ENCODE measurements at regions not wholly inside any gene's neighbourhood (a gene's known extent, or its start where the extent isn't known, plus 50 kb on each side); places are given as distances from the start of the nearest gene placed in this dataset.

DNA sequence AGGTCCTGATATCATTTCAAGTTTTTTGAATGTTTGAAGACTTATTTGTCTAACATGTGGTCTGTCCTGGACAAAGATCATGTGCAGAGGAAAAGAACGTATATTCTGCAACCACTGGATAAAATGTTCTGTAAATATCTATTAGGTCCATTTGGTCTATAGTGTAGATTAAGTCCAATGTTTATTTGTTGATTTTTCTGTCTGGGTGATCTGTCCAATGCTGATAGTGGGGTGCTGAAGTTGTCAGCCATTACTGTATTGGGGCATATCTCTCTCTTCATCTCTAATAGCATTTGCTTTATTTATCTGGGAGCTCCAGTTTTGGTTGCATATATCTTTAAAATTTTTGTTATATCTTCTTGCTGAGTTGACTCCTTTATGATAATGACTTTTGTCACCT lies 258.4 kb upstream of the CITED2 start:
- Histone ChIP-seq H3K36me3 (ENCODE audit: control insufficient read depth in 5 of 5, insufficient read depth in 5 of 5, low read length in 5 of 5) (no peaks in the 10 kb centered on the region), H3K9ac (ENCODE audit: low read length in 5 of 5) (no peak overlapping the region), H3K27me3 (ENCODE audit: control insufficient read depth in 5 of 5, insufficient read depth in 4 of 5, low read length in 5 of 5) (no peaks in the 10 kb centered on the region), H3K4me3 (ENCODE audit: low read depth in 1 of 5, low read length in 5 of 5) (no peak overlapping the region), H3K4me1 (ENCODE audit: control insufficient read depth in 5 of 5, insufficient read depth in 5 of 5, low read length in 5 of 5) (peaks cover 0 to 8% (median 3%) of the 10 kb centered on the region in 5 donors), H3K9me3 (ENCODE audit: control insufficient read depth in 5 of 5, low read length in 5 of 5) (no peaks in the 10 kb centered on the region), H3K27ac (ENCODE audit: low read depth, low read length) (no peak overlapping the region)

- H3K36me3 ChIP-seq (ENCODE audit: control insufficient read depth in 5 of 5, insufficient read depth in 5 of 5, low read length in 5 of 5): no peaks in the 10 kb centered on the region
- H3K9me3 ChIP-seq (ENCODE audit: control insufficient read depth in 5 of 5, low read length in 5 of 5): no peaks in the 10 kb centered on the region
- H3K27me3 ChIP-seq (ENCODE audit: control insufficient read depth in 5 of 5, insufficient read depth in 4 of 5, low read length in 5 of 5): no peaks in the 10 kb centered on the region
- H3K27ac ChIP-seq (ENCODE audit: low read depth, low read length): no peak overlapping the region
- no peak overlapping the region for H3K4me3 ChIP-seq (ENCODE audit: low read depth in 1 of 5, low read length in 5 of 5)
- no peak overlapping the region for H3K9ac ChIP-seq (ENCODE audit: low read length in 5 of 5)
- peaks cover 0 to 23% (median 11%) of the 10 kb centered on the region in 5 donors for H3K4me1 ChIP-seq (ENCODE audit: control insufficient read depth in 5 of 5, insufficient read depth in 5 of 5, low read length in 5 of 5)
Observed at GRCh38 chr6:139628270-139628669, 253.8 kb upstream of the CITED2 start.

GRCh38 chr6:139627091-139627490 lies 252.6 kb upstream of the CITED2 start:
- peak overlapping the region; percentile 6 for H3K27ac ChIP-seq (ENCODE audit: low read depth, low read length)
- H3K4me3 ChIP-seq (ENCODE audit: low read depth in 1 of 5, low read length in 5 of 5): no peak overlapping the region
- no peaks in the 10 kb centered on the region for H3K9me3 ChIP-seq (ENCODE audit: control insufficient read depth in 5 of 5, low read length in 5 of 5)
- no peaks in the 10 kb centered on the region for H3K36me3 ChIP-seq (ENCODE audit: control insufficient read depth in 5 of 5, insufficient read depth in 5 of 5, low read length in 5 of 5)
- H3K4me1 ChIP-seq (ENCODE audit: control insufficient read depth in 5 of 5, insufficient read depth in 5 of 5, low read length in 5 of 5): peaks cover 0 to 23% (median 11%) of the 10 kb centered on the region in 5 donors
- H3K9ac ChIP-seq (ENCODE audit: low read length in 5 of 5): no peak overlapping the region
- H3K27me3 ChIP-seq (ENCODE audit: control insufficient read depth in 5 of 5, insufficient read depth in 4 of 5, low read length in 5 of 5): no peaks in the 10 kb centered on the region

DNA sequence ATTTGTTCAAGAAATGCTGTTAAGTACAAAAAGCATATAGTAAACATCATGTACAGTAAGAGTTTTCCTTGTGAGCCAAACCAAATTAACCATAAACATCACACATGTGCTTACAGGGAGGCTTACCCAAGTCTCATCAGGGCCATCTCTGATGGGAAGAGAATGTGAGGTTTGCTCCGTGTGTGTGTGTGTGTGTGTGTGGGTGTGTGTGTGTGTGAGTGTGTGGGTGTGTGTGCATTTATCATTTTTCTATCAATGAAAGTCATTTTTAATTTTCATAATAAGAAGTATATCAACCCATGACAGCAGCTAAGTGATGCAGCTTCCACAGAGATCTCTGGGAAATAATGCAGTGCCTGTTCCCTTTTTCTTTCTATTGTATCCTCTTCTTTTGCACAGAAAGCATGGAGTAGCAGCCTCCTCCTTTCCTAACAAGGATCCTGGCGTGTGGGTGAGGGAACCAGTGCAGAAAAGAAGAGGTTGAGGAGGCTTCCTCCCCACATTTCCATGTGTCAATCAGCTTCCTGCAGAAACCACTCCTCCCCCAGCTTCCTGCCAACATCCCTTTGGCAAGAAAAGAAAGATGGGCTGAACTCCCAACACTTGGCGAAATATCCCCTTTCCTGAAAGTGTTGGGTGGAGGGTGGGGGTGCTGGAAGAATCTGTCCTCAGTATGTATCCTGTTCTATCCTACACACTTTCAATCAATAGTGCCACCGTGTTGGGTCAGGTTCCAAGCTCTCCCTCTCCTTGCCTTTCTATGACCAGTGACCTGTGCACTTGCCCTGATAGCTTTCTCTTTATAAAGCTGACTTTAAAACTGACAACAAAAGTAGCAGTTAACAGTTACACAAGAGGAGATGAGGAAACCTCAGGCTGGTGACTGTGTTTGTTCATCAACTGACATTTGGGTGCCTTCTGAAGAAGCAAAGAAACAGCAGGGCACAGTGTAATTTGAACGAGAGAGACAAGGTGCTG lies 251.8 kb upstream of the CITED2 start:
- Histone ChIP-seq H3K9ac (ENCODE audit: low read length in 5 of 5) (peak overlapping the region in 1 of 5 donors; percentile 1), H3K4me1 (ENCODE audit: control insufficient read depth in 5 of 5, insufficient read depth in 5 of 5, low read length in 5 of 5) (peaks cover 0 to 23% (median 11%) of the 10 kb centered on the region in 5 donors), H3K4me3 (ENCODE audit: low read depth in 1 of 5, low read length in 5 of 5) (peak overlapping the region in 2 of 5 donors; percentile 25 to 30), H3K27me3 (ENCODE audit: control insufficient read depth in 5 of 5, insufficient read depth in 4 of 5, low read length in 5 of 5) (no peaks in the 10 kb centered on the region), H3K36me3 (ENCODE audit: control insufficient read depth in 5 of 5, insufficient read depth in 5 of 5, low read length in 5 of 5) (no peaks in the 10 kb centered on the region), H3K9me3 (ENCODE audit: control insufficient read depth in 5 of 5, low read length in 5 of 5) (no peaks in the 10 kb centered on the region), H3K27ac (ENCODE audit: low read depth, low read length) (peak overlapping the region; percentile 6)

DNA sequence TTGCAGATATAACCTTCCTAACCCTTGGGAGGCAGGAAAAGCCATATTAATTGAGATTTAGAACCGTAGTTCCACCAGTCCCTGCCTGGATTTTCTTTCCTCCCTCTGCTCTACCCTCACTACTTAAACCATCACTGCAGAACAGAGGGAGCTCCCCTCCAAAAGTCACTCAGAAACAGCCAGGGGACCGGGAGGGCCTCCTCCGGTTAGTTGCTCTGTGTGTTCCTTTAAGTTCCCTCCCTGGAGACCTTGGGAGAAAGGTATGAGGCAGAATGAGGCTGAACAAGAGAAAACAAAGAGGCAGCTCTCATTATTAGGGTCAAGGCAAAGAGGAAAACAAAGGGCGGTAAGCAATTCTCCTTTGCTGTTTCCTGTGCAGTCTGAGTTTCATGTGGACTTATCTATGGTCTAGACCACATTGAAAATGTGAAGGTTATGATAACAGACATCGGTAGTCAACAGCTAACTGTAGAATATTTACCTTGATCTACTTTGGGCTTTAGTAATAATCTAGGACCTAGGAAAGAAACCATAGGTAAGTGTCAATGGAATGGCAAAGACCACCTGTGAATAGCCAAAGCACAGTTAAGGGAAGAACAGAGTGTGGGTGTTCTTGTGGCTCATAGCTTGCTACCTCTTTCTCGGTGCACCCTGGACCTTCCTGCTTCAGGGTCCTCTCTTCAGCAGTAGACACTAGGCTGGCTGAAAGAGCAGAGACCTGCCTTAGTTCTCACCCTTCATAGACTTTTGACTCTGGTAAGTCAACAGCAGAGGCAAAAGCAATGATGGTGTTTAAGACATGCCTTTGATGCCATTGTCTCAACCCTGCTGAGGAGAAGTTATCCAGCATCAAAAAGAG lies 250.9 kb upstream of the CITED2 start:
- no peaks in the 10 kb centered on the region for H3K36me3 ChIP-seq (ENCODE audit: control insufficient read depth in 5 of 5, insufficient read depth in 5 of 5, low read length in 5 of 5)
- no peak overlapping the region for H3K27ac ChIP-seq (ENCODE audit: low read depth, low read length)
- no peaks in the 10 kb centered on the region for H3K27me3 ChIP-seq (ENCODE audit: control insufficient read depth in 5 of 5, insufficient read depth in 4 of 5, low read length in 5 of 5)
- no peaks in the 10 kb centered on the region for H3K9me3 ChIP-seq (ENCODE audit: control insufficient read depth in 5 of 5, low read length in 5 of 5)
- H3K9ac ChIP-seq (ENCODE audit: low read length in 5 of 5): no peak overlapping the region
- H3K4me3 ChIP-seq (ENCODE audit: low read depth in 1 of 5, low read length in 5 of 5): no peak overlapping the region
- peaks cover 0 to 23% (median 11%) of the 10 kb centered on the region in 5 donors for H3K4me1 ChIP-seq (ENCODE audit: control insufficient read depth in 5 of 5, insufficient read depth in 5 of 5, low read length in 5 of 5)

- H3K27ac ChIP-seq (ENCODE audit: low read depth, low read length): no peak overlapping the region
- H3K27me3 ChIP-seq (ENCODE audit: control insufficient read depth in 5 of 5, insufficient read depth in 4 of 5, low read length in 5 of 5): no peaks in the 10 kb centered on the region
Observed at GRCh38 chr6:139623372-139623771, 248.9 kb upstream of the CITED2 start.

DNA sequence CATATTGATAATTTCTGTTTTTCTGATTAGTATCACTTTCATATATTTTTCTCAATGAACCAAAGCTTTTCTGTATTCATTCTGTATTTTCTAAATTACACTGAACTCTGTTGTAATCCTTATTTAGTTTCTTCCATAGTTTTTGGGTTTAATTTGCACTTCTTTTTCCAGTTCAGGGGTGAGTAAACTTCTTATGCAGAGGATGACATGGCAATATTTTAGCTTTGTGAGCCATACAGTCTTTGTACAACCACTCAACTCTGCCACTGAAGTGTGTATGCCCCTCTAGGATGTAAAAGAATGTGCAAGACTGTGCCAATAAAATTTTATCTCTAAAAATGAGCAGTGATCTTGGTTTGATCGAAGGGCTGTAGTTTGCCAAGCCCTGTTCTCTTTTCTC lies 239.0 kb upstream of the CITED2 start:
- no peak overlapping the region for H3K27ac ChIP-seq (ENCODE audit: low read depth, low read length)
- no peak overlapping the region for H3K9ac ChIP-seq (ENCODE audit: low read length in 5 of 5)
- H3K36me3 ChIP-seq (ENCODE audit: control insufficient read depth in 5 of 5, insufficient read depth in 5 of 5, low read length in 5 of 5): no peaks in the 10 kb centered on the region
- H3K9me3 ChIP-seq (ENCODE audit: control insufficient read depth in 5 of 5, low read length in 5 of 5): no peaks in the 10 kb centered on the region
- H3K4me1 ChIP-seq (ENCODE audit: control insufficient read depth in 5 of 5, insufficient read depth in 5 of 5, low read length in 5 of 5): no peaks in the 10 kb centered on the region
- no peak overlapping the region for H3K4me3 ChIP-seq (ENCODE audit: low read depth in 1 of 5, low read length in 5 of 5)
- no peaks in the 10 kb centered on the region for H3K27me3 ChIP-seq (ENCODE audit: control insufficient read depth in 5 of 5, insufficient read depth in 4 of 5, low read length in 5 of 5)

More at GRCh38 chr6:139623372-139623771, 248.9 kb upstream of the CITED2 start:
- no peak overlapping the region for H3K9ac ChIP-seq (ENCODE audit: low read length in 5 of 5)
- H3K9me3 ChIP-seq (ENCODE audit: control insufficient read depth in 5 of 5, low read length in 5 of 5): no peaks in the 10 kb centered on the region
- no peaks in the 10 kb centered on the region for H3K36me3 ChIP-seq (ENCODE audit: control insufficient read depth in 5 of 5, insufficient read depth in 5 of 5, low read length in 5 of 5)
- H3K4me3 ChIP-seq (ENCODE audit: low read depth in 1 of 5, low read length in 5 of 5): no peak overlapping the region
- H3K4me1 ChIP-seq (ENCODE audit: control insufficient read depth in 5 of 5, insufficient read depth in 5 of 5, low read length in 5 of 5): peaks cover 0 to 23% (median 11%) of the 10 kb centered on the region in 5 donors

DNA sequence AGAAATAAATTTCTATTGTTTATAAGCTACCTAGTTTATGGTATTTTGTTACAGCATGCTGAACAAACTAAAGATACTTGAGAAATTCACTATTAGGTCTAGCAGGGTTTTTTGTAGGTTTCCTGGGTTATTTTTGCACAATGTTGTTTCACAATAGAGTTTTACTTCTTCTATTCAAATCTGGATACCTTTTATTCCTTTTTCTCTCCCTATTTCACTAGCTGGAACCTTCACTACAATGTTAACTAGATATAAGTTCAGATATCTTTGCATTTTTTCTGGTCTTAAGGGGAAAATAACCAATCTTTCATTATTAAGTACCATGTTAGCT lies 237.7 kb upstream of the CITED2 start:
- no peaks in the 10 kb centered on the region for H3K4me1 ChIP-seq (ENCODE audit: control insufficient read depth in 5 of 5, insufficient read depth in 5 of 5, low read length in 5 of 5)
- H3K9me3 ChIP-seq (ENCODE audit: control insufficient read depth in 5 of 5, low read length in 5 of 5): no peaks in the 10 kb centered on the region
- H3K36me3 ChIP-seq (ENCODE audit: control insufficient read depth in 5 of 5, insufficient read depth in 5 of 5, low read length in 5 of 5): no peaks in the 10 kb centered on the region
- no peak overlapping the region for H3K27ac ChIP-seq (ENCODE audit: low read depth, low read length)
- H3K27me3 ChIP-seq (ENCODE audit: control insufficient read depth in 5 of 5, insufficient read depth in 4 of 5, low read length in 5 of 5): no peaks in the 10 kb centered on the region
- H3K4me3 ChIP-seq (ENCODE audit: low read depth in 1 of 5, low read length in 5 of 5): no peak overlapping the region
- H3K9ac ChIP-seq (ENCODE audit: low read length in 5 of 5): no peak overlapping the region

- H3K4me1 ChIP-seq (ENCODE audit: control insufficient read depth in 5 of 5, insufficient read depth in 5 of 5, low read length in 5 of 5): no peaks in the 10 kb centered on the region
- H3K27ac ChIP-seq (ENCODE audit: low read depth, low read length): no peak overlapping the region
- H3K4me3 ChIP-seq (ENCODE audit: low read depth in 1 of 5, low read length in 5 of 5): no peak overlapping the region
- no peak overlapping the region for H3K9ac ChIP-seq (ENCODE audit: low read length in 5 of 5)
- no peaks in the 10 kb centered on the region for H3K9me3 ChIP-seq (ENCODE audit: control insufficient read depth in 5 of 5, low read length in 5 of 5)
- no peaks in the 10 kb centered on the region for H3K27me3 ChIP-seq (ENCODE audit: control insufficient read depth in 5 of 5, insufficient read depth in 4 of 5, low read length in 5 of 5)
- no peaks in the 10 kb centered on the region for H3K36me3 ChIP-seq (ENCODE audit: control insufficient read depth in 5 of 5, insufficient read depth in 5 of 5, low read length in 5 of 5)
Observed at GRCh38 chr6:139611327-139612134, 237.1 kb upstream of the CITED2 start.
